ENCODE measurements at regions not wholly inside any gene's neighbourhood (a gene's known extent, or its start where the extent isn't known, plus 50 kb on each side); places are given as distances from the start of the nearest gene placed in this dataset.
"Not testable (repeated sequence)": the region's sequence is repeated elsewhere in the genome, so short reads cannot be mapped to it uniquely, and the experiment has no call there.

- Histone ChIP-seq H3K4me2 (no peak overlapping the region), H4K20me1 (ENCODE audit: insufficient read depth) (no peaks in the 10 kb centered on the region)
- WGBS (ENCODE audit: low lambda C conversion rate): 27% methylated on average over 1 of the region's 1 CpG
These were observed 619.0 kb downstream of the FRK start for GRCh38 chr6:115441651-115442050.

GRCh38 chr6:115415378-115415777 lies 645.3 kb downstream of the FRK start:
- Histone ChIP-seq H3K9me2 (no peaks in the 10 kb centered on the region), H3K36me3 (replicated peaks in 1 of 2; ENCODE audit: control insufficient read depth in 1 of 2, insufficient read depth in 2 of 2, low read length in 1 of 2) (no peaks in the 10 kb centered on the region), H3K4me3 (ENCODE audit: low read depth in 2 of 2, low read length in 1 of 2) (no peak overlapping the region), H4K20me1 (ENCODE audit: insufficient read depth) (no peaks in the 10 kb centered on the region), H3K9ac (no peak overlapping the region), H3F3A (replicated peaks; ENCODE audit: insufficient read depth) (no peaks in the 10 kb centered on the region), H3K4me2 (no peak overlapping the region), H3K27ac (ENCODE audit: low read depth in 2 of 2, low read length in 1 of 2) (no peak overlapping the region), H3K79me2 (ENCODE audit: insufficient read depth) (no peaks in the 10 kb centered on the region), H3K4me1 (ENCODE audit: control insufficient read depth in 1 of 2, insufficient read depth in 2 of 2, low read depth in 1 of 2, low read length in 1 of 2) (no peaks in the 10 kb centered on the region), H3K27me3 (ENCODE audit: insufficient read depth) (no peaks in the 10 kb centered on the region), H3K9me3 (no peaks in the 10 kb centered on the region), H2AFZ (ENCODE audit: low read depth) (no peak overlapping the region)
- ChIA-PET CTCF (interaction anchor here (2.2 kb wide), 1 partner anchor 9 kb away, joined by 5 read pairs; no protein-coding TSS in a partner anchor), POLR2A (no interaction called here)
- no peak for DNase-seq
- 27% methylated on average over 3 of the region's 3 CpGs for WGBS (ENCODE audit: low lambda C conversion rate)
- no peak for TF ChIP-seq TCF12 (IDR thresholded peaks at IDR 0.05)

More at GRCh38 chr6:115441651-115442050, 619.0 kb downstream of the FRK start:
- no peaks in the 10 kb centered on the region for H3F3A ChIP-seq (replicated peaks; ENCODE audit: insufficient read depth)
- H3K79me2 ChIP-seq (ENCODE audit: insufficient read depth): no peaks in the 10 kb centered on the region
- H3K36me3 ChIP-seq (replicated peaks in 1 of 2; ENCODE audit: control insufficient read depth in 1 of 2, insufficient read depth in 2 of 2, low read length in 1 of 2): no peaks in the 10 kb centered on the region
- peaks cover 0 to 4% of the 10 kb centered on the region in 2 experiments; a peak in 1 of 4 replicates for H3K4me1 ChIP-seq (ENCODE audit: control insufficient read depth in 1 of 2, insufficient read depth in 2 of 2, low read depth in 1 of 2, low read length in 1 of 2)
- no peak for DNase-seq
- no peak overlapping the region for H3K27ac ChIP-seq (ENCODE audit: low read depth in 2 of 2, low read length in 1 of 2)
- no peak overlapping the region for H2AFZ ChIP-seq (ENCODE audit: low read depth)
- H3K9me3 ChIP-seq: no peaks in the 10 kb centered on the region; the same call in 1 of the 2 replicates
- ChIA-PET CTCF (interaction anchor here (0.6 to 0.9 kb wide), 2 partner anchors 11 to 162 kb away, joined by 3 read pairs; no protein-coding TSS in a partner anchor), POLR2A (no interaction called here)
- no peak overlapping the region for H3K4me3 ChIP-seq (ENCODE audit: low read depth in 2 of 2, low read length in 1 of 2)
- no peak overlapping the region for H3K9ac ChIP-seq
- peaks cover 3% of the 10 kb centered on the region; the same call in 1 of the 2 replicates for H3K9me2 ChIP-seq
- no peaks in the 10 kb centered on the region for H3K27me3 ChIP-seq (ENCODE audit: insufficient read depth)
- no peak for TF ChIP-seq NFIC (IDR thresholded peaks at IDR 0.05; ENCODE audit: borderline replicate concordance)
- TF ChIP-seq EP300 (IDR thresholded peaks at IDR 0.05; ENCODE audit: borderline replicate concordance in 1 of 2, low read depth in 1 of 2, low read length in 1 of 2): no peak
- TF ChIP-seq MXI1 (IDR thresholded peaks at IDR 0.05; ENCODE audit: low read depth, low read length): no peak
- no peak for TF ChIP-seq FOSL2 (IDR thresholded peaks at IDR 0.05; ENCODE audit: borderline replicate concordance, low read depth)
- TF ChIP-seq SMC3 (IDR thresholded peaks at IDR 0.05; ENCODE audit: low read depth, low read length): no peak
- no peak for TF ChIP-seq USF1 (IDR thresholded peaks at IDR 0.05; ENCODE audit: borderline replicate concordance, low read depth)

GRCh38 chr6:115414916-115415315 lies 645.8 kb downstream of the FRK start:
- H3K4me3 ChIP-seq (ENCODE audit: low read depth in 2 of 2, low read length in 1 of 2); POLR2A ChIA-PET; H3K79me2 ChIP-seq (ENCODE audit: insufficient read depth); H3K36me3 ChIP-seq (replicated peaks in 1 of 2; ENCODE audit: control insufficient read depth in 1 of 2, insufficient read depth in 2 of 2, low read length in 1 of 2); H2AFZ ChIP-seq (ENCODE audit: low read depth); H3K27ac ChIP-seq (ENCODE audit: low read depth in 2 of 2, low read length in 1 of 2); H3F3A ChIP-seq (replicated peaks; ENCODE audit: insufficient read depth); H4K20me1 ChIP-seq (ENCODE audit: insufficient read depth); H3K9me2 ChIP-seq; H3K27me3 ChIP-seq (ENCODE audit: insufficient read depth); H3K9ac ChIP-seq; H3K4me2 ChIP-seq; H3K9me3 ChIP-seq; DNase-seq; H3K4me1 ChIP-seq (ENCODE audit: control insufficient read depth in 1 of 2, insufficient read depth in 2 of 2, low read depth in 1 of 2, low read length in 1 of 2): not testable (repeated sequence)
- WGBS (ENCODE audit: low lambda C conversion rate): 25% methylated on average over 6 of the region's 6 CpGs
- CTCF ChIA-PET: interaction anchor here (2.2 kb wide), 1 partner anchor 9 kb away, joined by 5 read pairs; no protein-coding TSS in a partner anchor

Data from SK-N-SH (cell line).